ENCODE measurements at regions not wholly inside any gene's neighbourhood (a gene's known extent, or its start where the extent isn't known, plus 50 kb on each side); places are given as distances from the start of the nearest gene placed in this dataset.
A peak's percentile ranks its signal among the peaks of the same experiment; 100 is the strongest.

DNA sequence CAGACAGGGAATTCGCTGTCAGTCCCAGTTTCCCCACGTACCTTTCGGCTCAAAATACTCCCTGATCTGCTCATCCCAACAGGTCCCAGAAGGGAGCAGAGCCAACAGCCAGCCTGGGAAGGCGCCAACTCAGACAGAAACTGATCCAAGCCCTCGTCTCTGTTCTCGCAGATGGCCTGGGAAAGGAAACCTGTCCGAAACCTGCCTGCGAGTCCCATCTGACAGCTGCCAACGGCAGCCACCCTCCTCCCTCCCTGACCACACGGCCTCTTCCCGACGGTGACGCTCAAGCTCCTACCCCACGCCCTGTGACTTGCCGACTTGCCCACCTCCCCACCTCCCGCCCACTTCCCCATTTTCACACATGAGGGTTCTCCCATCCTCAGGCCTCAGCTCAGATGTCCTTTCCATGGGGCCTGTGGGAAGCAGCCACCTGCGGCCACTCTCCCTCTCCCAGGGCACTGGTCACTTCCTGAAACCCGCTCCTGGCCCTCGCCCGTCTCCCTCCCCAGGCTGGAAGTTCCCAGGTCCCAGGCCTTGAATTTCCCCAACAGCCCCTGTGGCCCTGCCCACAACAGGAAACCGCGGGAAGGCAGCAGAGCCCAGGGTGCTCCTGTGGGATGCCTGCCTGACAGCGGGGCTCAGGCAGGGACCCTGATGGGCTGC is 60.9 kb upstream of the FBRSL1 start:
- no peaks in the 10 kb centered on the region for H3K36me3 ChIP-seq (ENCODE audit: control insufficient read depth in 2 of 2, extremely low read depth in 1 of 2, insufficient read depth in 2 of 2, low read length in 2 of 2)
- no peak overlapping the region for H3K27ac ChIP-seq (ENCODE audit: control insufficient read depth, insufficient read depth, low read length)
- no peaks in the 10 kb centered on the region for H3K9me1 ChIP-seq (ENCODE audit: control insufficient read depth, extremely low read depth, insufficient read depth, low read length)
- peak overlapping the region; percentile 20 for H2AFZ ChIP-seq (ENCODE audit: control insufficient read depth, low read length)
- H3K79me2 ChIP-seq (ENCODE audit: control insufficient read depth, insufficient read depth, low read length): no peaks in the 10 kb centered on the region
- dilution Hi-C loops (cut with MboI; ENCODE audit: extremely low pct_ligation_motif_present, low sequenced_read_pairs): no loop called here
- H3K9ac ChIP-seq (ENCODE audit: control insufficient read depth, extremely low read depth, insufficient read depth, low read length): peak overlapping the region; percentile 28
- H4K20me1 ChIP-seq (ENCODE audit: control insufficient read depth, extremely low read depth, insufficient read depth, low read length): no peaks in the 10 kb centered on the region
- no peak overlapping the region for H3K4me3 ChIP-seq (ENCODE audit: control insufficient read depth in 2 of 3, extremely low read depth in 1 of 3, insufficient read depth in 2 of 3, low read depth in 1 of 3, low read length in 3 of 3)
- peak overlapping the region; percentile 51 for H3K4me2 ChIP-seq (ENCODE audit: control insufficient read depth, extremely low read depth, insufficient read depth, low read depth, low read length)
- H3K4me1 ChIP-seq (ENCODE audit: control insufficient read depth, extremely low read depth, insufficient read depth, low read length): peaks cover 27% of the 10 kb centered on the region
- DNase-seq (ENCODE audit: low read depth, low spot score) (no peak), FAIRE-seq (peak; percentile 49)
- H3K27me3 ChIP-seq (ENCODE audit: control insufficient read depth, extremely low read depth, insufficient read depth, low read length): peaks cover 78% of the 10 kb centered on the region
- no peak for TF ChIP-seq EZH2 (IDR thresholded peaks at IDR 0.05; ENCODE audit: low read length)
- TF ChIP-seq, protein P1, sequence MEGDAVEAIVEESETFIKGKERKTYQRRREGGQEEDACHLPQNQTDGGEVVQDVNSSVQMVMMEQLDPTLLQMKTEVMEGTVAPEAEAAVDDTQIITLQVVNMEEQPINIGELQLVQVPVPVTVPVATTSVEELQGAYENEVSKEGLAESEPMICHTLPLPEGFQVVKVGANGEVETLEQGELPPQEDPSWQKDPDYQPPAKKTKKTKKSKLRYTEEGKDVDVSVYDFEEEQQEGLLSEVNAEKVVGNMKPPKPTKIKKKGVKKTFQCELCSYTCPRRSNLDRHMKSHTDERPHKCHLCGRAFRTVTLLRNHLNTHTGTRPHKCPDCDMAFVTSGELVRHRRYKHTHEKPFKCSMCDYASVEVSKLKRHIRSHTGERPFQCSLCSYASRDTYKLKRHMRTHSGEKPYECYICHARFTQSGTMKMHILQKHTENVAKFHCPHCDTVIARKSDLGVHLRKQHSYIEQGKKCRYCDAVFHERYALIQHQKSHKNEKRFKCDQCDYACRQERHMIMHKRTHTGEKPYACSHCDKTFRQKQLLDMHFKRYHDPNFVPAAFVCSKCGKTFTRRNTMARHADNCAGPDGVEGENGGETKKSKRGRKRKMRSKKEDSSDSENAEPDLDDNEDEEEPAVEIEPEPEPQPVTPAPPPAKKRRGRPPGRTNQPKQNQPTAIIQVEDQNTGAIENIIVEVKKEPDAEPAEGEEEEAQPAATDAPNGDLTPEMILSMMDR (optimal IDR thresholded peaks at IDR 0.05 in 1 of 3, IDR thresholded peaks at IDR 0.05 in 1 of 3, conservative IDR thresholded peaks at IDR 0.05 in 1 of 3; ENCODE audit: extremely low read depth in 1 of 3, insufficient read depth in 2 of 3, low read length in 3 of 3): no peak
- no peaks in the 10 kb centered on the region for H3K9me3 ChIP-seq (ENCODE audit: control insufficient read depth, low read depth, low read length)

DNA sequence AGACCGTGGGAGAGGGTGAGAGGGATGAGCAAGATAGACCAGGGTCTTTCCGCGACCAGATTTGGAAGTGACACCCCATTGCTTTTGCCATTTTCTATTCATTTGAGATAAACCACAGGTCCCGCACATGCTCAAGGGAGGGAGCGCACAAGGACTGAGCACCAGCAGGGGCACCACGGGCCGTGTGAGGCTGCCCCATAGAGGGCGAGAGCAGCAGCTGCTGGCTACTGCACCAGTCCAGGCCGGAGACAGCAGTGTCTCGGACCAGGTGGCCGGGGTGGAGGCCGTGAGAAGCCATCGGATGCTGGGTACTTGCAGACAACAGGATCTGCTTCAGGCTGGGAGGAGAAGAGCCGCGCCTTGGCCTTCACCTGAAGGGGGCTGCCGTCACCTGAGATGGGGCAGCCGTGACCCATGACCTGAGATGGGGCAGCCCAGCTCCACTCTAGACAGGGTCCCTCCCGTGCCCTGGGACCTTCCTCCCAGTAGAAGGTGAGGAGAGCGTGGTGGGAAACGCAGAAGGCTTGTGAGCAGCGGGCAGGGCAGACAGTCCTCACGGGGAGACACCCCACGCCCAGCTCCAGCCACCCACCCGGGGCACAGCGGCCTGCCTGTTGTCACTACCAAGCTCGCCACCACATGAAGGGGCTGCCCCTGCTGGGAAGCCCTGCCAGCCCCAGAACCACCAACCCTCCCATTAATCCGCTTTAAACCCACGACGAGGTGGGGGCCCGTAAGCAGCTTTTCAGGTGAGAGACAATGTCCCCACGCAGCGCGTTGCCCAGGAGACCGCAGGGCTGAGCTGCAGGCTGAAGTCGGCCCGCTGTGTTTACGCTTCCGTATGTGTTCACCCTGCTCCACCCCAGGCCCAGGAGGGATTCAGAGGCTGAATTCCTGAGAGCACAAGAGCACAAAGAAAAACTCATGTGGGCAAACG is 61.7 kb upstream of the FBRSL1 start:
- H4K20me1 ChIP-seq (ENCODE audit: control insufficient read depth, extremely low read depth, insufficient read depth, low read length): no peaks in the 10 kb centered on the region
- H3K9ac ChIP-seq (ENCODE audit: control insufficient read depth, extremely low read depth, insufficient read depth, low read length): no peak overlapping the region
- H3K27me3 ChIP-seq (ENCODE audit: control insufficient read depth, extremely low read depth, insufficient read depth, low read length): peaks cover 78% of the 10 kb centered on the region
- dilution Hi-C loops (cut with MboI; ENCODE audit: extremely low pct_ligation_motif_present, low sequenced_read_pairs): no loop called here
- no peak overlapping the region for H3K4me3 ChIP-seq (ENCODE audit: control insufficient read depth in 2 of 3, extremely low read depth in 1 of 3, insufficient read depth in 2 of 3, low read depth in 1 of 3, low read length in 3 of 3)
- no peaks in the 10 kb centered on the region for H3K36me3 ChIP-seq (ENCODE audit: control insufficient read depth in 2 of 2, extremely low read depth in 1 of 2, insufficient read depth in 2 of 2, low read length in 2 of 2)
- H3K9me1 ChIP-seq (ENCODE audit: control insufficient read depth, extremely low read depth, insufficient read depth, low read length): no peaks in the 10 kb centered on the region
- FAIRE-seq (no peak), DNase-seq (ENCODE audit: low read depth, low spot score) (no peak)
- TF ChIP-seq EZH2 (IDR thresholded peaks at IDR 0.05; ENCODE audit: low read length): peak; percentile 6
- TF ChIP-seq, protein P1 (optimal IDR thresholded peaks at IDR 0.05 in 1 of 3, IDR thresholded peaks at IDR 0.05 in 1 of 3, conservative IDR thresholded peaks at IDR 0.05 in 1 of 3; ENCODE audit: extremely low read depth in 1 of 3, insufficient read depth in 2 of 3, low read length in 3 of 3): no peak
- no peaks in the 10 kb centered on the region for H3K9me3 ChIP-seq (ENCODE audit: control insufficient read depth, low read depth, low read length)
- H3K4me1 ChIP-seq (ENCODE audit: control insufficient read depth, extremely low read depth, insufficient read depth, low read length): peaks cover 27% of the 10 kb centered on the region
- H3K4me2 ChIP-seq (ENCODE audit: control insufficient read depth, extremely low read depth, insufficient read depth, low read depth, low read length): peak overlapping the region; percentile 51
- H3K79me2 ChIP-seq (ENCODE audit: control insufficient read depth, insufficient read depth, low read length): no peaks in the 10 kb centered on the region
- peak overlapping the region; percentile 20 for H2AFZ ChIP-seq (ENCODE audit: control insufficient read depth, low read length)
- H3K27ac ChIP-seq (ENCODE audit: control insufficient read depth, insufficient read depth, low read length): no peak overlapping the region

Data from keratinocyte (primary cell).